HG03064 (cell line): ENCODE measurements at regions not wholly inside any gene's neighbourhood (a gene's known extent, or its start where the extent isn't known, plus 50 kb on each side); places are given as distances from the start of the nearest gene placed in this dataset.

Experiments used
- ATAC-seq: cut with Tn5 transposase; IDR thresholded peaks from one replicate; pipeline ENCODE4 v1.9.1; 2021; ENCODE audit warnings: low read depth; ENCODE audit not compliant: unreplicated experiment

GRCh38 chr3:106542101-106542769 is 673.4 kb upstream of the CBLB start:
- no peak for ATAC-seq

- ATAC-seq: no peak
Measured at GRCh38 chr3:106552351-106553043, 683.7 kb upstream of the CBLB start.

DNA sequence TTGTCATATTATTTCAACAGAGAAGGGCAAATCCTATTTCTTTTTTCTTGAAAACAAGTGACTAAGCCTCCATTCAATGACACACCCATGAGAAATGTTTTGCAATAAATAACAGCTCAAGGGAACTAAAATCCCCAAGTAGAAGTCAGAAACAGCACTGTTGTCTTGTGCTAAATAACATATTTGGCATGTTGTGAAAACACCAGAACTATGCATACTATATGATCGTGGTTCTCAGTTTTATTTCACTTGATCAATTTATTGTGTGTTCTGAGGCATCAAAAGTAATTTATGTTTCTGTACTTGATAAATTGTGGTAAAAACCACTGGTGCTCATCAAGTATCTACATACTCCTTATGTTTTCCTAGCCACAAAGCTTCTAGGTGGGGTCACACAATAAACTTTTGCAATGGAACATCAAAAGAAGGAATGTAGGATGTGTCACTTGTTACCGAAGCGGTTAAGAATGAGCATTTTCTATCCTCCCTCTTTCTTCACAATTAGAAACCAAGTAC is 691.7 kb upstream of the CBLB start:
- no peak for ATAC-seq

GRCh38 chr3:106566277-106566676 is 697.5 kb upstream of the CBLB start:
- peak; percentile 91 for ATAC-seq

DNA sequence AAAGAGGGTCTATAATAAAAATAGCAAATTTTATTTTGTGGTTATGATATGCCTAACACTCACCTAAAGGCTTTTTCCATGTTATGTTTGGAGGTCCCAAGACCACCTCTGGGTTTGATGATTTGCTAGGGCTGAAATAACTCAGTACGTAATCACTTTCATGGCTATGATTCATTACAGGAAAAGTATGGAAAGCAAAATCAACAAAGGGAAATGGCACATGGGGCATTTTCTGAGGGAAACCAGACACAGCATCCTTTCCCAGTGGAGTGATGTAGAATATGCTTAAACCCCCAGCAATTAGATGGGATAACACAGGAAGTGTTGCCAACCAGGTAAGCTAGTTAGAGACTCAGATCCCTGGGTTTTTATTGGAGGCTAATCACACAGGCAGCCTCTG is 701.6 kb upstream of the CBLB start:
- no peak for ATAC-seq

DNA sequence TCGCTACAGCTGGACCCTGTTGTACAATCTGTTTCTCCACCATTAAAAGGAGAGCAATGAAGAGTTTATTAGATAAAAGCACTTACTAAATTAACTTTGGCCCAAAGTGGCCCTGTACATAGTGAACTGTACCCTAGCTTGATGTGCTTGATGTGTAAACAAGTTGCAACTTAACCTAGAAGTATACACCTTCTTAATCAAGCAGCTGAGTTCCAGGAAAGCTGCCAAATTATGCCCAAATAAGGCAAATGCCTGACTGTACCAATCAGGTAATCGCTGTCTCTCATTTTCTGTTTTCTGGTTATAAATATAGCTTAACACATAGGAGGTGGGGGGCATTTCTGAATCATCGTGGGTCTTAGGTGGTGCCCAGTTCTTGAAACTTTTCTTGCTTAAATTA is 704.8 kb upstream of the CBLB start:
- ATAC-seq: no peak

GRCh38 chr3:106575029-106575428 is 706.2 kb upstream of the CBLB start:
- ATAC-seq: no peak

DNA sequence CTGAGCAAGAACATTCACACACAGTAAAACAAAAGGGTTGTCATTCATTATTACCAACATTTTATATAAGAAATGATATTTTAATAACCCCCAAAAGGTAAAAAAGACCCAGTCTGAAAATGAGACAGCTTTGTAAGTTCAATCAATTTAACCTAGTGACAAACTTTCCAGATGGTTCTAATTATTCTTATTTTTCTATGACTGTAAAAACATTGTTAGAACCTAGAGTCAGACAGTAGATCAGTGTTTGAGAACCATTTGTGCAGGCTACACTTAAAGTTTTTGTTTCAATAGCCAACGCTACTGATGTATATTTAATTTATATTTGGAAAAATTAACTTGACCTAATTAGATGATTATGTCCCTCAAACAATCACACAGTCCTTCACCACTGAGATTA is 708.4 kb upstream of the CBLB start:
- ATAC-seq: no peak

GRCh38 chr3:106578911-106579310 is 710.1 kb upstream of the CBLB start:
- ATAC-seq: no peak

- no peak for ATAC-seq
Measured at GRCh38 chr3:106582151-106582550, 713.3 kb upstream of the CBLB start.

DNA sequence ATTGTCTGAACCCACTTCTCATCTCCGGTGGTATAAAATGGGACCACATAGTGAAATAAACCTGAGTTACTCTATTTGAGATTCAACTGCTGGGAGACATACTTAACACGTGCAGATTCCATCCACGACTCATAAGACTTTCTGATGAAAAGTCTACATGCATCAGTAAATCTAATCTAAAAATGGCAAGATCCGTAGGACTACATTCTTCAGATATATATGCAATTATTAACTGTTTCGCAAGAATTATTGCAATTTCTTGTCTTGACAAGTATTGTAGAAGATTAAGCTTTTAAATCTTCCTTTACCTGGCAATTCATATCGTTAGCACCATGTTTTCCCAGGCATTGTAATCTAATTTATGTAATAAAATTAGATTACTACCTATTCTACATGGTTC is 718.7 kb upstream of the CBLB start:
- no peak for ATAC-seq

- ATAC-seq: no peak
Measured at GRCh38 chr3:106588739-106589138, 719.9 kb upstream of the CBLB start.

DNA sequence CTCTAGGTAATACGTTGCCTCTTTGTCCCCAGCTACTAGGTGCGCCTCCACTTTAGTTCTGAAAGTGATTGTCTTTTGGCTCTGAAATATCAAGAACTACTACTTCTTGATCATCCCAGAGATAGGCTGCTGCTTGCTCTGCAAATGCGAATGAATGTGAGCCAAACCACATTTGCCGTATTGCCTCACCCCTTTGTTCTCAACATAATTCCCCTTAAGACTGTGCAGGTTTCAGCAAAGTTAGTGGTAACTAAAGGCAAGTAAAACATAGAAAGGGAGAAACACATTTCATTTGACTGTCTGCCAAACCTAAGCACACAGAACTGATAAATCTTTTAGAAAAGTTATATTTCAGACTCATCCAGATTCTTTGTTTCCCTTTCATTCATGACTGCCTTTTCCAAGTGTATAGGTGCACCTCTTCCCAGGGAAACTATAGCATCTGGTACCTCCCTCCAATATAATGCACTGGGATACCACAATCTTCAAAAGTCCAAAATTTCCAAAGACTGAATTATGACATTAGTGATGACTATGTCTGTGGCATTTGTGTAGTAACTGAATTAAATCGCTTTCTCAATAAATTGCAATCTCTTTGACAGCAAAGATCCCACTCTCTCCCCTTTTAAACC is 720.6 kb upstream of the CBLB start:
- ATAC-seq: no peak

- no peak for ATAC-seq
Measured at GRCh38 chr3:106590216-106590615, 721.4 kb upstream of the CBLB start.

DNA sequence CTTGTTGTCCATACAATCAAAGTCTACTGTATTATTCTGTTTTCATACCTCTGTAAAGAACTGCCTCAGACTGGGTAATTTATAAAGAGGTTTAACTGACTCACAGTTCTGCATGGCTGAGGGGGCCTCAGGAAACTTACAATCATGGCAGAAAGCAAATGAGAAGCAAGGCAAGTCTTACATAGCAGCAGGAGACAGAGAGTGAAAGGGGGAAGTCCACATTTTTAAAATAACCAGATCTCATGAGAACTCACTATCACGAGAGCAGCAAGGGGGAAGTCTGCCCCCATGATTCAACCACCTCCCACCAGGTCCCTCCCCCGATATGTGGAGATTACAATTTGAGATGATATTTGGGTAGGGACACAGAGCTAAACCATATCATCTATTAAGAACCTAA is 724.6 kb upstream of the CBLB start:
- ATAC-seq: no peak

DNA sequence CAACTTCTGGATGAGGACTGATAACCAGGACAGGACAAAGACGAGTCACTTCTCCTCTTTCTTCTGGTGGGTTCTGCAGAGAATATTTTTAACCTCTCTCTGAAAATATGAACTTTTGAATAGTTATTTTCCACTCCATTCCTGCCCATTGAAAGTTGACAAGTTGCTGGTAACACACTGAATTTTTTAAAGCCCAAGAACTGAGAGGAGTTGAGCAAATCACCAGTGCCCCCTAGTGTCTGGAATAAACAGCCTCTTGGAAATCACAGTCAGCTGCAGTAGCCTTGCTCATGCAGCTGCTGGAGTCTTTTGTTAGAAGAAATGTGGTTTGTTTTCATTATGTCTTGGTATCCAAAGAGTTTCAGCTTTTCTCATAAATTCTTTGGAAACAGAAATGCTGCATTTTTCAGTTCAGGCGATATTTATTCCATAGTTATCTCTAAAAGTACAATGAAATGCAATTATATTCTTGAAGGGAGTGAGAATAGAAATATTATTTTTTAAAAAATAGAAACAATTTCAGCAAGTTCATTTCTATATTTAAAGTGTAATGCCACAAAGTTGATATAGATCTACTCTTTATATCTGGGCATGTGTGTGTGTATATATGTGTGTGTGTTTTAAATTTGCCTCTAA is 741.0 kb upstream of the CBLB start:
- no peak for ATAC-seq

- ATAC-seq: no peak
Measured at GRCh38 chr3:106610362-106610959, 741.6 kb upstream of the CBLB start.

DNA sequence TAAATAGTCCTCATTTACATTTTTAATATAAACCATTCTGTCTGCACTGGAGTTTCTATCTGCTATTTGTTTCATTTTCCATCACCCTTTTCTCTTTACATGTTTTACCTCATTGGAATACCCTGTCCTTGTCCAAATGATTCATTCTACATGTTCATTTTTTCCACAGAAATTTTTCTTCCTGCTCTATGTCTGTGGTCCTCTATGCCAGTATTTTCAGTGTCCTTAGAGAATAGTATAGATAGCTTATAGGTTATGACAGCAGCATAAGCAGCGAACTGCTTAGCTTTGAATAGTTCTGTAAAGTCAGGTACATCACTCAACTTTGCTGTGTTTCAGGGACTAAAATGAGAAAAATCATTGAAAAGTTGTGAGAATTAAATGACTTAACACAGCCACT is 742.3 kb upstream of the CBLB start:
- no peak for ATAC-seq

GRCh38 chr3:106611841-106612240 is 743.0 kb upstream of the CBLB start:
- ATAC-seq: no peak

GRCh38 chr3:106616556-106616955 is 747.7 kb upstream of the CBLB start:
- ATAC-seq: no peak

DNA sequence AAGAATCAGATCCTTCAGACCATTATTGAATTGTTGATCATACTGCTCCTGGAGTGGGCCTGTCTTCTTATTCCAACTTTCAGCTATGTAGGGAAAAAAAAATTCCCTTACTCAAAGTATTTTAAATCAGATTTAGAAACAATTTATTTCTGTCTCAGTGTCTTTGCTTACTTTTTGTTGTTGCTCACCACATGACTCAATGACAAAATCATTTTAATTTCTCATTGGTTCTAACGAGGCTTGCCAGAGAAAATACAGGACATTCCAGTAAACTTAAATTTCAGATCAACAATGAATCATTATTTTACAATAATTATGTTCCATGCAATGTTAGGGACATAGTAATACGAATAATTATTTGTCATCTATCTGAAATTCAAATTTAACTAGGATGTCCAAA is 748.5 kb upstream of the CBLB start:
- ATAC-seq: no peak
